ENCODE measurements at regions not wholly inside any gene's neighbourhood (a gene's known extent, or its start where the extent isn't known, plus 50 kb on each side); places are given as distances from the start of the nearest gene placed in this dataset.

DNA sequence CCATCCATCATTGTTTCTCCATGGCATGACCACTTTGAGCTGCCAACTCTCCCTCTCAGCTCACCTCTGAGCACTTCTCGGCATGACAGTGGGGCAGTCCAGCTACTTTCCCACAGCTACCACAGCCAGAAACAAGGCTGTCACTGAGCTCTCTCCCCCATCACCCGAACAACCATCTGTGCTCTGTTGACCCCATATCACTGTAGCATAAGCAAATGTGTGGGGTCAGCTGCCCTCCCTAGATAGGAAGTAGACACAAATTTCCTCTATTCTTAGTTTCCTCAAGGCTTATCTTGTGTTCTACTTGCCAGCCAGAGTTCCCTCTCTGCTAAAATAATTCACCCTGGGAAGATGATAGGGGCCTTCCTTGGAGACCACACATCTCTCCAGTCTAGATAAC, 82.6 kb upstream of the FUT8 start:
- TF ChIP-seq EZH2 (IDR thresholded peaks at IDR 0.05) (no peak), POLR2AphosphoS5 (IDR thresholded peaks at IDR 0.05; ENCODE audit: borderline replicate concordance, low read depth, low read length) (no peak), FOXP2 (optimal IDR thresholded peaks at IDR 0.05; ENCODE audit: control extremely low read depth, extremely low read length, insufficient read depth) (no peak)
